ENCODE measurements at regions not wholly inside any gene's neighbourhood (a gene's known extent, or its start where the extent isn't known, plus 50 kb on each side); places are given as distances from the start of the nearest gene placed in this dataset.

DNA sequence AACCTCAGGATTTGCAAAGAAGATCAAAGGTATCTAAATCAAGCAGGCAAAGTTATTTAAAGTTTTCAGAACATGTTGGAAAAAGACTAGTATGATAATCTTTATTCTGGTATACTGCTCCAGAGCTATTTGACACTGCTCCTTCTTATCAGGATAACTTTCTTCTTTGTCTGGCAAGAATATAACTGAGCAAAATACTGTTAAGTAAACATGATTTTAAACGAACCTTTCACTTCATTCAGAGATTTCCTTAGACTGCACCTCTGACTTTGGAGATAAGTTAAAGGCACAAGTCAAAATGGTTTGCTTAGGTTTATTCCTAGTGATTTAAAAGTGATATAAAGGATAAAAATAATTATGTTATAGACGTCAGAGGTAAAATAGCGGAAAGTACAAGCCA lies 103.9 kb upstream of the CCDC190 start:
- DNase-seq, result no peak

DNA sequence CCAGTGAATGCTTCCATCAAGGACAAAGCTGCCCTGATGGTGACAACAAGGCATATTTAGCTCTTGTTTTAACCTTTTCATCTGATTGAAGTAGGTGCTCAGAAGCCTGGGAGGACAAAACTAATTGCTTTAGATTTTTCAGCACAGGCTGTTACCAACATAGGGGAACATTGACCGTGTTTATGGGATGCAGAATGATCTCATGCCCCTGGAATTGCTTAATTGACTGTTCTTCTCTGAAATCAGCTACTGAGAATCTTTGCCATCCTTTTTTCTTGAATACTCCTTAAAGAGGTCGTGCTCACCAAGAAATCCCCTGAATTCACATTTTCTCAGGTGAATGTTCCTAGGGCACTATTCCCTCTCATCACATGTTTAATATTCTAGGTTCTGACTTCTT lies 95.9 kb upstream of the CCDC190 start:
- no peak for DNase-seq

DNA sequence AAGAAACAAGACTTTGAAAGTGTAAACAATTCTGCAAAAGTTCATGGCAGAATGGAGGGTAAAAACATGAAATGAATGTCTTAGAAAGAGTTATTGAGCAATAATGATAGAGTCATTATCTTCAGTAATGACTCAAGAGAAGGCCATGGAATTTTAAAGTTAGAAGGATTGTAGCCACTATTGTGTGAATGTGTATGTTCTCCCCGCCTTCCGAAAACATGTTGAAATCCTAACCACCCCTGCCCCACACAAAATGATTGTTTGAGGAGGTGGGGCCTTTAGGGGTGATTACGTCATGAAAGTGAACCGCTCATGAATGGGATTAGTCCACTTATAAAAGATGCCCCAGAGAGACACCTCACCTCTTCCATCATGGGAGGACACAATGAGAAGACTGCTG lies 93.8 kb upstream of the CCDC190 start:
- DNase-seq, result no peak

DNA sequence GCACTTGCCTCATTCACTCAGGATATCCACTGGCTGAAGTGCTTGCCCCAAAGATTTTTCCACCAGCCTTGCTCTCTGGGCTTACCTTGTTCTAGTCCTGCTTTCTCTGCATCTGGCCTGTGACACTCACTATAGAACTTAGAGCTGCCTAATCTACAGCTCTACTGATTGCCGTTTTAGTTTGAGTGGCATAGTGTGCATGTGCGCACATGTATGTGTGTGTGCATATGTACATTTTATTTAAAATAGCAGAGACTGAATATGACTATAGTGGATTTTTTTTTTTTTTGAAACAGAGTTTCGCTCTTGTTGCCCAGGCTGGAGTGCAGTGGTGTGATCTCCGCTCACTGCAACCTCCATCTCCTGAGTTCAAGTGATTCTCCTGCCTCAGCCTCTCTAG lies 92.0 kb upstream of the CCDC190 start:
- DNase-seq, result no peak

DNA sequence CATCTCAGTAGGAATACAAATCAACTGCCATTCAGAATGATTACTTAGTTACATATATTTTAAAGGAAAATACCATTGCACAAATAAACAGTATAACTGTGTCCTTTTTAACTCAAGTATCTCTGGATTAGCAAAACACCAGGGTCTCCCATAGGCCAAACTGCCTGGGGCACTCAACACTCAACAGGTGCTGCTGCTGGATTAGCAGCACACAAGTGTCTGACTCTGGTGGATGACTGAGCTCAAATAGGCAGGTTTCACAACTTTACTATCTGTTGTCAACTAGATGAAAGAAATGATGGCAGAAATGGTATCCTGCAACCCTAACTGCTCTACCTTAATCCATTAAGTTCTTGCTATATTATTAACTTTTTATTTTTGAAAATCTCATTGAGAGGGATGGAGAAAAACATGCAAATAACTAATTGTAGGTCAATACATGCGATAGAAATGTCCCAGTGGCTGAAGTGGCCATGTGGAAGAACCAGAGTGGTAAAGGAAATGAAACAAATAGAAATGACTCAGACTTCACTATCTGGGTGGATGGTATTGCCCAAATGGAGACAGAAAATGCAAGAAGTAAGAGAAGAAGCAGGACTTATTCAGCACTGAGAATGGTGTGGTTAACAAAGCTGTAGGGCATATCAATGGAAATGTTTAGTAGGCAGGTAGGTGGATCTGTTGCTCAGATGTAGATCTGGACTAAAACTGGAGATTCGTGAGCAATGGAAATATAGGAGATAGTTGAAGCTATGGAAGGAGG lies 90.8 kb upstream of the CCDC190 start:
- no peak for DNase-seq

DNA sequence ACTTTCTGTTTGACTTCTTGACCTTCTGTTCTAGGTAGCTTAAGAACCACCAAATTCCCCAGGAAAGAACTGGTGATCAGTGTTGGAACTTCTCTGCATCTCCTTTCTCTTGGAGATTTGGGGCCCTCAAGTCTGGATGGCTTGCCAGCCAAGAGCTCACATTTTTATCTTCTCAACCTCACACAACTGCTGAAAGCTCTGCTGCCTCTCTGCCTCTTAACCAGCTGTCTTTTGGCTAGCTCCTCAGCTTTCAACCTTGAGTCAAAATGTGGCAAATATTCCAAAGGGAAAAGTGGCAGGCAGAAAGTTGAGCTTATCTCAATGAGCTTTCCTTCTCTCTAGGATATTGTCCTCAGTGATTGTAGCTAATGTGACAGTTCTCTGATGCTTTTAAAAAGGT lies 89.2 kb upstream of the CCDC190 start:
- DNase-seq, result no peak

DNA sequence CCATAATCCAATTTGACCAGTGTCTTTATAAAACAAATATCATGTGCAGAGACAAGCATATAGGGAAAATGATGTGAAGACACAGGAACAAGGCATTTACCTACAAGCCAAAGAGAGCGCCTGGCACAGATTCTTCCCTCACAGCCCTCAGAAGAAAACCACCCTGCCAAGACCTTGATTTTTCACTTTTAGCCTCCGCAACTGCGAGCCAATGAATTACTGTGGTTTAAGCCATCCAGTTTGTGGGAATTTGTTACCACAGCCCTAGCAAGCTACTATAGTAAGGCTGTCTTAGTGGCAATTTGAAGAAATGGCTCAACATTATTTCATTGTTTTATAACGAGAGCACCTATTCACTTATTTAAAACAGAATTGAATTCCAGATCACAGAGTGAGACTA lies 85.7 kb upstream of the CCDC190 start:
- no peak for DNase-seq

DNA sequence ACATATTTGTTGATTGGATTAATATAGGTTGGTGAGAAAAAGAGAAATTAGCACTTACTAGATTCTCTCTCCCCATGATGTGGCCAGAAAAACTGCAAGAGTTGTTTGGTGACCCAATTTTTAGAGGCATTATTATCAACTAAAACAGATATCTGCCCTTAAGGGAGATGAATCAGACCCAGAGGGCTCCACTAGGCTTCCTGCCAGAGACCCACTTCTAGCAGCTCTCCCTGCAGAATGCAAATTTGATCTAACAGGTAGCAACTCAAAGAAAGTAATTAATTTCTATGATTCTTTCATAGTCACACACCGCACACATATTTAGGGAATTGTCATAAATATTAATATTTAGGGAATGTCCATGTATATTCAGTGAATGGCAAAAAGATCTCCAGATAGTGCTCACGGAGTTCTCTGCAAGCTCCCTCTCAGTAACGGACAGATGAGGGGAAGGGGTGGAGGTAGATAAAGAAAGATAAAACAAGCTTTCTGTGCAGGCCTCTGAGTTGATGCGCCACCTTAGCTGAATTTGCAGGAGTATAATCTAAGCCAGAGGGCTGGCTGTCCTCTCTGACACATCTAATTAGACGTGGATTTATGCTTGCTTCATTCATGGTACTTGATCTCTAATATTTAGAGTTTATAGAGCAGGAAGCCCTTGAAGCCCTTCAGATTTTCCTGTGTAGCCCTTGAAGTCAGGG lies 84.1 kb upstream of the CCDC190 start:
- no peak for DNase-seq

DNA sequence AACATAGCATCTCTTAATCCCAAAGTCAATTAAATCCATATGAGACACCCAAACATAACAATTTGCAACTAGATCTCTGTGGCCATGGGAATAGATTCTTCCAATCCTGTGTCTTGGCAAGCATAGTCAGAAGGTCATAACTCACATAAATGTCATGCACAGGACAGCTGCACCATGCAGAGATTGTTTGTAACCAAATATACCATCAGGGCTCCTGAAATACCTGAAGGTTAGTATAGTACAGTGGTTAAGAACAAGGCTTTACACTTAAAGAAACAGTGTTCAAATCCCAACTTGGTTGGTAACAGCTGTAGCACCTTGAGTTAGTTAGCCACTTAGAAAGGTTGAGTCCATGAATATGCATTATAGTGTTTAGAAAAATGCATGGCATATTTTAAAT lies 82.6 kb upstream of the CCDC190 start:
- DNase-seq, result no peak

DNA sequence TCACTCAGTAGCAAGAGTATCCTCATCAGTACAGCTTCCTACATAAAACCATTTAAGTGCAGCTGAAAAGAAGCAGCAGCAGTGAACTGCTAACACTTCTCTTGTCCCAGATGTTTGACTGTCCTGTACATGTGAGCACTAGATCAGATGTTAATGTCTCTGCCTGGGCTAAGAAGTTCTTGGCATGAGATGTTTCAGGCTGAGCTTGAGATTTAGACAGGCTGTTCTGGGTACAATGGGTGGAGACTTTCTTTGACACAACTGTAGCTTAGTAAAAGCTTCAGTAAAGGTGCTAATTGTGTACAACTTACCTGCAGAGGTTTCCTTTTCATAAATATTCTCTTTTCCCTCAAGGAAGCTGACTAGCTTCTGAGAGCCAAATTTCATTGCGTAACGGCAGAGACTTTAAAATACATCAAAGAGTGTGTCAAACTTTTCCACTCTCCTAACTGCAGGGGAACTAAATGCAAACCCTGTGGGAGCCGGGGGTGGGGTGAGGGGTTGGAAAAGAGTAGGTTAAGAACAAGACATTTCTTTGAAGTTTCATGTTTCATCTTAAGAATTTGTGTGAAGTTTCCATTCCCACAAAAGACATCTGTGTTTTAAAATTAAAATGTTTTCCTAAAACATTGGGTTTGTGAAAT lies 82.1 kb upstream of the CCDC190 start:
- no peak for DNase-seq

DNA sequence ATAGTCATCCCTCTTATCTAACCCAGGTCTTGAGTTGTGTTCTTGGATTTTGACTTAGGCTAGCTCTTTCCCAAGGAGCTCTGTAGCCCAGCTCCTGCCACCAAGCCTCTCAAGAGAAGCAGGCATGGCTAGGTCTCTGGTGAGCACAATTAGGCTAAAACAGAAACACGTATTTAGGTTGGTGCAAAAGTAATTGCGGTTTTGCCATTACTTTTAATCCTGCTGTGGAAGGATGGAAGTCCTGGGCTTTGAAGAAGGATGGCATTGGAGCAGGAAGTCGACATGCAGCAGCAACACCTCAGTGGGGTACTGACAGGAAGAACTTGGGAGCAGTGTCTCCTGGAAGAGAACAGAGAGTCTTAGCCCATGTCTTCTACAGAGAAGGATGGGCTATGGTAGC lies 80.0 kb upstream of the CCDC190 start:
- no peak for DNase-seq

DNA sequence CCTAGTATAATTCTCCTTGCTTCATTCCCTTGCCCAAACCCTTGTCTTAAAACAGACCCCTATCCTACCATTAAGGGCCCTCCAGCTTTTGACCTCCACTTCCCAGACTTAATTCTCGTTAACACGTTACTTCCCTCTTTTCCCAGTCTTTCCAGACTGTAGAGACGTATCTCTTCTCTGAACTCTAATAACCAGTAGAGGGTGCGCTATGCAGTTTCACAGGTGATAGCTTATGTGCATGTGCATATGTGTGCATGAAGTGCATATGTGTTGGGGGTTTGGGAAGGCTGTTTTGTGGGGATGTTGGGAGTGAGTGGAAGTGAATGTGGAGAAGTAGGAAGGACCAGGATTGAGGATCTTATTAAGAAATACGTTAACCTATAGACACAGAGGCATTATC lies 78.1 kb upstream of the CCDC190 start:
- DNase-seq, result no peak

DNA sequence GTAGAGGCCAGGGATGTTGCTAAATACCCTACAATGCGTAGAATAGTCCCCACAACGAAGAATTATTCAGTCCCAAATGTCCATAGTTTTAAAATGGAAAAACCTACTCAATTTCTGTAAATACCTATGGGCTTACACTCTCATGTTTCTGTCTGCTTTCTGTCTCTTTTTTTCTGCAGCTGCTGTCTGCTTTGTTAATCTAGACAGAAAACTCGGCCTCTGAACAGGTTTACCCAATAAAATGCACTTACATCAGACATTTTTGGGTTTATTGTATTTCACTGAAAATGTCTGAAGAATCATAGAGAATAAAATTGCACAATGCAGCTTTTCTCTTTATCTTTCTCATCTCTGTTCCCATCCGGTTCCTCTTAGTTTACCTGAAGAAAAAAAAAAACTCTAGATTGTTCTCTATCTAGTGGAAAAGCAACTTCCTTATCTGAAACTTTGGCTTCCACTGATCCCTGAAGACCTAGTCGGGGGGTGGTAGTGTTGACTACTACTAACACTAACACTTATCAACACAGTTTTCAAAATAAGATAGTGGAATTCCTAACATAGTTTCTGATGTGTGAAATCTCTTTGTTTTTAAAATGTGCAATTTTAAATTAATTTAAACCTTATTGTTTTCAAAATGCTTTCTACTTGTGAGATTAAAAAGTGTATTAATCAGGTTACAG lies 76.9 kb upstream of the CCDC190 start:
- no peak for DNase-seq

DNA sequence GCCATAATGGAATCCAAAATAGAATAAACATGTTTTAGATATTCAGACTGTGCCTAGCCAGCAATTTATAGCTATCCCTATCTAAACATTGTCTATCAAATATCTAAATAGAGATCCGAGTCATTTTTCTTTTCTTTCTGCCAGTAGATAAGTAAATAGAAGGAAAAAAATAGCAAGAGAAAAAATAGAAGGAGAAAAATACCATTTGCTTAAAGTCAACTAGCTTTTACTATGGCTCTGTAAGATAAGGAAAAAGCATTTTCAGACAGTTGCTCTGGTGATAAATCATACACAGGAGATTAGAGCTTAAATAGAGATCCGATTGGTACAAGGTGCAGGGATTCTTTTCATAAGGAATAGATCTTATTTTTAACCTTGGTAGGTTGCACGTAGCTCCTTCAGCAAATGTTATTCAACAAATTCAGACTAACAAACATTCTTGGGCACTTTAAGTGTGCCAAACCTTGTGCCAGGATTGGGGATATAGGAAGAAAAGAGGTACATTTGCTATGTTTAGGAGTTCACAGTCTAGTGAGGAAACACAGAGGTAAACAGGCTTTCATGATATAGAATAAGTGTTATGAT lies 70.1 kb upstream of the CCDC190 start:
- no peak for DNase-seq

DNA sequence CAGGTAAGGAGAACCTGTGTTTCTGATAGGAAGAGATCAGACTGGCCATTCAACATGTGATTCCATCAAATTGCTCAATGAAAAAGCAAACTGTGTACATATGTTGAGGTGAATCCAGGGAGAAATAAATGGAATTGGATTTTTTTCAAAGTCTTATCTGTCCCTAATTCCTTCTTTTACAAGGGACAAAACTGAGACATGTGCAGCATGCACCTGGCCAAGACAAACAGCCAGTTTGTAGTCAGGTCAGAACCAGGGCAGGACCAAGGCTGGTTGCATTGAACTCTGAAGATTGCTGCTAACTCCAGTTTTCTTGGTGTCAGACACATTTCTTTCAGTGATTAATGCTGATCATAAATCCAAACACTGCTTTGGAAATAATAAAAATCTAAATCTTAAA lies 69.6 kb upstream of the CCDC190 start:
- no peak for DNase-seq

DNA sequence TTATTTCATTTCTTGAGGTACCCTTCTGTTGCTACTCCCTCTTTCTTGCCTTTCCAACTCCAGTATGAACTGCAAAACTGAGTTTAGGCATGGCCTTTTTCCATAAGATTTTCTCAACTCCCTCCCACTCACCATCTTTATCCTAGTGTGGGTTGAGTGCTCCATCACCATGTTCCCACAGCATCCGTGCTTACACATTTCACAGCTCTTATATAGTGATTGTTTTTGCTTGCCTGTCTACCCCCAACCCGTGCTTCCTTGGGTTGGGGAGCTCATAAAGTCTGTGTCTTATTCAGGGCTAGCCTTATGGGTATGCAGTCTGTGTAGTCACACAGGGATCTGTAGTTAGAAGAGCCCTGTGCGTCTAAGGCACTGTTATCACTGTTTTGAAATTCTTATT lies 68.2 kb upstream of the CCDC190 start:
- DNase-seq, result no peak

DNA sequence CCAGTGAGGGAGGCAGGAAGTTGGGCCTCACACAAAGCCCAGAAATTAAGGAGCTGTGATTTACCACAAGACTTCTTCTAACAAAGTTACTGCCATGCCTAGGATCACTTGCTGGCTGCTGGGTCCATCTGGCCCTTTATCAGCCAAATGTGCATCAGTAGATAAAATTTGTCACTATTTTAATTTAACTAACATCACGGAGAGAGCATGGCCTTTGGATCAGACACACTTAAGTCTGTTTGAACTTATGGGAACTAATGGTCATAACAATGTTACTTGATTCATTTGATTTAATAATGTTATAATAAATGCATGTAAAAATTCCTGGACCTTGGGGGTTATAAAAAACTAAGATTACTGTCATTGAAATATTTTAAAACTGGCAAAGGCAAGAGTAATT lies 67.2 kb upstream of the CCDC190 start:
- DNase-seq, result no peak

DNA sequence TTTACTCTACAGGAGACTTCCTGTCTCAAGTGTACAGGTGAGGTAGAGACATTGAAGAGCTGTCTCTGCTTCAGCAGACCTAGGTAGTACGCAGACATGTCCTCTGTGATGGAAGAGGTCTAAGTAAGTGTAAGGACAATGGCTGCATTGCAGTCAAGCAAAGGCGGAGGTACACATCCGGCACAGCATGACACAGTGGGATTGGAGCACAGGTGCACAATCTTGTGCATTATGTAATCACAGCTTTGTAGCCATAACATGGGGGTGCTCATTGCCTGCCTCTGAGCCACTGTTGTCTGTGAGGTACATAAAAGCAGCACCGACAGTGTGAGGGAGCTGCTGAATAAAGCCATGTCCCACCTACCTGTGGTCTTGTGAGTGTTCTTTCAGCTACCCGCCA lies 66.4 kb upstream of the CCDC190 start:
- no peak for DNase-seq

DNA sequence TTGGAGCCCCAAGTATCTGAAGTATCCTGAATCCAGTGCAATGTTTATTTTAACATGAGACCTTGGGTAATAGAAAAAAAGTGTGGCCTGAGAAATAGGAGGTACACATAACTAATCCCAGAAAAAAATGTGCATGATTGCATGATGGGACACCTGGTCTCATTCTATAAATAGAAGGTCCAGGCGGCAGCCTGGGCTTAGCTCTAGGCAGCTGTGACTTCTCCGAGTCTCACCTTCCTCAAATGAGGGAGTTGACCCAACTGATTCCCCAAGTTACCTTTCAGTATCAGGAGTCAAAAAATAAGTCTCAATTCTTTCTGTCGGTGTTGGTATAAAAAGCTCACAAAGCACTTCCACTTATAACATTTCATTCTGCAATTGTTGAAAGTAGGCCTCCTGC lies 65.9 kb upstream of the CCDC190 start:
- no peak for DNase-seq

DNA sequence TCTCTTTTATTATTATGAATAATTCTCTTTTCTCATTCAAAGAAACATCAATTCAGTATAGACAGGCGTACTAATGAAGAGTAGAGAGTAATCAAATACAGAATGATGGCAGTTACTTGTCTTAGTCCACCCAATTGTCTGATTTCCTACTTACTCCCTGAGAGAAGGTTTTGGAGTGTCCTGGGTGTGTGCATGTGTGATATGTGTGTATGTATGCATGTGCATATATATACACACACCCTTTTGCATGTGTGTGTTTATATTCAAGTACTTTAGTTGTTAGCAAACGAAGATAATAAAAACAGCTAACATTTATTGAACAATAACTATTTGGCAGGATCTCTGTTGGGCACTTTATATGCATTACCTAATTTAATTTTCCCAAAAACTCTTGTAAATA lies 63.2 kb upstream of the CCDC190 start:
- no peak for DNase-seq

DNA sequence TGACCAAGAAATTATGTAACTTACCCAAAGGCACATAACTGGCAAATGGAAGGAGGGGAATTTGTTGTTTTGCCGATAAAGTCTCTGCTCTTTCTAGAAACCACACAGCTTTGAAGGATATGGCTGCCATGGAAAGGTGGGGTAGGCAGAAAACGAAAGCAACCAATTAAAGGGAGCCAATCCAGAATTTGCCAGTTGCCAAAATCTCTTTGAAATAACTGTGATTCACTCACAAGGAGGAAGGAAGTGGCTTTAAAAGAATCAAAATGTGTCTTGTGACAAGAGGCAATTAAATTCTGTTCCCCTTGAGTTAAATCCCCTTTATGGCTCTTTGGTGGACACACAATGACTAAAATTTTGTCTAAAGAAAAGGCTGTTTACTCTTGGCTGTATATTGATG lies 61.2 kb upstream of the CCDC190 start:
- peak; percentile 42 for DNase-seq

DNA sequence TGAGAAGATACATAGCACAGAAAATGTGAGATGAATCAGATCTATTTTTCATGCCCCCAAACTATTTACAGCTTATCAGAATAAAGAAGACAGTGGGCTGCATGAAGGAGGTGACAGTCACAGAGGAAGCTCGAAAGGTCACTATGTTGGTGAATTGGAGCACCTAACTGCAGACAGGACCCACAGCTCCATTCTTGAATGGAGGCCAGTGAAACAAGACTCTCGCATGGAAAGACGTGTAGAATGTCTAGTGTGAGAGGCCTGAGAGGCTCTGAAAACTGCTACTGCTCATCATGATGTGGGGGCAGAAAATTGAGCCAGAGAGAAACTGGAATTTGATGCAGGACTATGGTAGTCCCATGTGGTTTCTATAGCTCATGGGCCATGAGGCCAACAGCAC lies 60.3 kb upstream of the CCDC190 start:
- DNase-seq, result no peak

DNA sequence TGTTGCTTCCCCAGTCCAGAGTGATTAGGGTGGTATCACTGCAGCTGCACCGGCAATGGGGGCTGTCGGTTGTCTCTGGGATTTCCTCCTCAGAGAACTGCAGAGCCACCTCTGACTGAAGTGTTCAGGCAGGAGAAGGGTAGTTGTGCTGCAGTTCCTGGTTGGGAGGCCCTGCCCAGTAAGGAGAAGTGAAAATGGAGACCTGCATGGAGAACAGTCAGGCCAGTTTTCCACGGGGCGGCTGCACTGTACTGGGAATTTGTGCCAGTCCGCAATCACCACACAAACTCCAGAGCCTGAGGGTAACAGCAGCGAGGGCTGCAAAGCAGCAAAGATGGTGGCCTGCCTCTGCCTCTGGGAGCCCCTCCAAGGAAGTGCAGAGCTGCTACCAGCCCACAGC lies 58.1 kb upstream of the CCDC190 start:
- no peak for DNase-seq

Data from dermis blood vessel endothelial cell (primary cell).